ENCODE measurements at regions not wholly inside any gene's neighbourhood (a gene's known extent, or its start where the extent isn't known, plus 50 kb on each side); places are given as distances from the start of the nearest gene placed in this dataset.
"Not testable (repeated sequence)": the region's sequence is repeated elsewhere in the genome, so short reads cannot be mapped to it uniquely, and the experiment has no call there.

- no peak for DNase-seq (ENCODE audit: low read depth in 2 of 2)
Observed at GRCh38 chr17:68141050-68141449, 105.5 kb downstream of the KPNA2 start.

- DNase-seq (ENCODE audit: low read depth in 2 of 2) = no peak
Observed at GRCh38 chr17:68142595-68142994, 105.2 kb upstream of the AMZ2 start.

- DNase-seq (ENCODE audit: low read depth in 2 of 2) = no peak
Observed at GRCh38 chr17:68143425-68143824, 104.4 kb upstream of the AMZ2 start.

- DNase-seq (ENCODE audit: low read depth in 2 of 2) = no peak
Observed at GRCh38 chr17:68145088-68145487, 102.8 kb upstream of the AMZ2 start.

- no peak for DNase-seq (ENCODE audit: low read depth in 2 of 2)
Observed at GRCh38 chr17:68148936-68149335, 98.9 kb upstream of the AMZ2 start.

- DNase-seq (ENCODE audit: low read depth in 2 of 2) = no peak
Observed at GRCh38 chr17:68152161-68152571, 95.7 kb upstream of the AMZ2 start.

GRCh38 chr17:68155692-68156091 is 92.2 kb upstream of the AMZ2 start:
- DNase-seq (ENCODE audit: low read depth in 2 of 2) = no peak

- no peak for DNase-seq (ENCODE audit: low read depth in 2 of 2)
Observed at GRCh38 chr17:68161644-68162428, 86.0 kb upstream of the AMZ2 start.

GRCh38 chr17:68168273-68169164 is 79.3 kb upstream of the AMZ2 start:
- DNase-seq (ENCODE audit: low read depth in 2 of 2) = not testable (repeated sequence)

- DNase-seq (ENCODE audit: low read depth in 2 of 2) = not testable (repeated sequence)
Observed at GRCh38 chr17:68169165-68169821, 78.5 kb upstream of the AMZ2 start.

- DNase-seq (ENCODE audit: low read depth in 2 of 2) = no peak
Observed at GRCh38 chr17:68169840-68170239, 78.0 kb upstream of the AMZ2 start.

GRCh38 chr17:68170246-68170645 is 77.6 kb upstream of the AMZ2 start:
- DNase-seq (ENCODE audit: low read depth in 2 of 2) = no peak

GRCh38 chr17:68172461-68172954 is 75.3 kb upstream of the AMZ2 start:
- DNase-seq (ENCODE audit: low read depth in 2 of 2) = peak; percentile 51 to 55

GRCh38 chr17:68175416-68175815 is 72.4 kb upstream of the AMZ2 start:
- DNase-seq (ENCODE audit: low read depth in 2 of 2) = no peak

GRCh38 chr17:68175905-68176304 is 71.9 kb upstream of the AMZ2 start:
- DNase-seq (ENCODE audit: low read depth in 2 of 2) = no peak

GRCh38 chr17:68176718-68177117 is 71.1 kb upstream of the AMZ2 start:
- no peak for DNase-seq (ENCODE audit: low read depth in 2 of 2)

- no peak for DNase-seq (ENCODE audit: low read depth in 2 of 2)
Observed at GRCh38 chr17:68178831-68179230, 69.0 kb upstream of the AMZ2 start.

GRCh38 chr17:68179236-68179925 is 68.5 kb upstream of the AMZ2 start:
- no peak for DNase-seq (ENCODE audit: low read depth in 2 of 2)

- no peak for DNase-seq (ENCODE audit: low read depth in 2 of 2)
Observed at GRCh38 chr17:68179926-68180285, 67.9 kb upstream of the AMZ2 start.

- DNase-seq (ENCODE audit: low read depth in 2 of 2) = no peak
Observed at GRCh38 chr17:68182011-68182306, 65.9 kb upstream of the AMZ2 start.

- DNase-seq (ENCODE audit: low read depth in 2 of 2) = peak; percentile 62 to 63
Observed at GRCh38 chr17:68182940-68183551, 64.8 kb upstream of the AMZ2 start.
